Renal cortical epithelial cell (primary cell): ENCODE measurements at regions not wholly inside any gene's neighbourhood (a gene's known extent, or its start where the extent isn't known, plus 50 kb on each side); places are given as distances from the start of the nearest gene placed in this dataset.

Experiments used
- DNase-seq: peaks from one replicate; pipeline ENCODE4 v3.0.0-alpha.2; 2011; ENCODE audit warnings: low read depth

GRCh38 chr6:152905551-152906299 is 77.1 kb downstream of the FBXO5 start:
- no peak for DNase-seq

DNA sequence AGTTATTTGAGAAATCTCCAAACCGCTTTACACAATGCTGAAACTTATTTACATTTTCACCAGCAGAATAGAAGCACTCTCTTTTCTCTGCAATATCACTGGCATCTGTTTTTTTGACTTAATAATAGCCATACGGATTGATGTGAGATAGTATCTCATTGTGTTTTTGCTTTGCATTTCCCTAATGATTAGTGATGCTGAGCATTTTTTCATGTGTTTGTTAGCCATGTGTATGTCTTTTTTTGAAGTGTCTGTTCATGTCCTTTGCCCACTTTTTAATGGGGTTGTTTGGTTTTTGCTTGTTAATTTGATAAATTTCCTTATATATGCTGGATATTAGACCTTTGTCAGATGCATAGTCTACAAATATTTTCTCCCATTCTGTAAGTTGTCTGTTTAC is 73.6 kb downstream of the FBXO5 start:
- DNase-seq = no peak

DNA sequence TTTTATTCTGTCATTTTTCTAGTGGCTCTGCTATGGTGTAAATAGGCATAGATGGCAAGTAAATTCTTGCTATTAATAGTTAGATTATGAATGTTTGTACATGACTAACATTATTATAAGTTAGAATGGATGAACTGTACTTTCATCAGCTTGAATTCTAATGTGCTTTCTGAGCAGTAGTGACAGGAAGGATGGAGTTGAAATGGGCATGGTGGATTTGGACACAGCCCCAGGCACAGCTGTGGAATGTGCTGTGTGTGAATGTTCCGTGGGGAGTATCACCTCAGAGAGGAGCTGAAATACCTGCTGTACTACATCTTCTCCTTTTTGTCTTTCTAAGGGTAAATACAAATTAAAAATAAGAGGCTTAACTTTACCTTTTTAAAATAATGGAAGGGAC is 66.8 kb downstream of the FBXO5 start:
- no peak for DNase-seq

DNA sequence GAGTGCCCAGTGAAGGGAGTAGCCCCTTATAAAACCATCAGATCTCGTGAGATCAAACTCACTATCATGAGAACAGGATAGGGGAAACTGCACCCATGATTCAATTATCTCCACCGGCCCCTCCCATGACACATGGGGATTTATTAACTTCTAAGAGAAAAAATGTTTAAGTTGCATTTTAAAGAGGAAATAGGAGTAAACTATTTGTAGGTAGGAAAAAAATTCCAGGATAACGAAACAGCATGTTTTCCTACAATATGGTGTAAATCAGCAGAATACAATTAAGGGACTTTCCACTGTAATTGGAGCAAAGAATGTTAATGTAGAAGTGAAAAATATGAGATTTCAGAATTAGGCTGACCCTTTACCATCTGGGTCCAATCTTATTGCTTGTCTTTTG is 63.9 kb downstream of the FBXO5 start:
- DNase-seq = no peak

GRCh38 chr6:152920016-152920415 is 62.8 kb downstream of the FBXO5 start:
- DNase-seq = no peak
